GM12873 (cell line): ENCODE measurements at regions not wholly inside any gene's neighbourhood (a gene's known extent, or its start where the extent isn't known, plus 50 kb on each side); places are given as distances from the start of the nearest gene placed in this dataset.

Source experiments
- CTCF ChIP-seq: IDR thresholded peaks from 2 replicates; pipeline ENCODE4 v1.5.1; 2012; ENCODE audit warnings: low read depth, mild to moderate bottlenecking, moderate library complexity, low read length, control low read depth; ENCODE audit not compliant: insufficient read depth; ENCODE audit errors: missing control alignments

GRCh38 chr2:20532634-20533437 is 86.0 kb downstream of the RHOB start:
- no peak for TF ChIP-seq CTCF

GRCh38 chr2:20533993-20534622 is 87.2 kb downstream of the RHOB start:
- no peak for TF ChIP-seq CTCF

GRCh38 chr2:20534913-20535801 is 88.3 kb downstream of the RHOB start:
- TF ChIP-seq CTCF, result no peak

- no peak for TF ChIP-seq CTCF
These were observed 89.9 kb downstream of the RHOB start for GRCh38 chr2:20536619-20537422.

GRCh38 chr2:20537423-20538307 is 90.8 kb downstream of the RHOB start:
- TF ChIP-seq CTCF, result no peak

- TF ChIP-seq CTCF, result no peak
These were observed 91.6 kb downstream of the RHOB start for GRCh38 chr2:20538308-20539132.
